GM12864 (cell line): ENCODE measurements at regions not wholly inside any gene's neighbourhood (a gene's known extent, or its start where the extent isn't known, plus 50 kb on each side); places are given as distances from the start of the nearest gene placed in this dataset.

Experiments
- DNase-seq: peaks from one replicate; pipeline ENCODE4 v3.0.0-alpha.2; 2011; ENCODE audit warnings: low read depth
- H3K4me3 ChIP-seq: 2 replicates; pipeline ENCODE4 v1.5.1; 2011; ENCODE audit warnings: mild to moderate bottlenecking, low read depth, low read length, control low read depth
- CTCF ChIP-seq: IDR thresholded peaks from 2 replicates; pipeline ENCODE4 v1.5.1; 2011; ENCODE audit warnings: low read depth, mild to moderate bottlenecking, moderate library complexity, low read length, control low read depth, inconsistent platforms; ENCODE audit errors: missing control alignments

- no peak for TF ChIP-seq CTCF
- DNase-seq = no peak
- no peak overlapping the region for H3K4me3 ChIP-seq
Observed at GRCh38 chr2:57141269-57141668, 905.3 kb upstream of the VRK2 start.

- no peak for TF ChIP-seq CTCF
- no peak for DNase-seq
- no peak overlapping the region for H3K4me3 ChIP-seq
Observed at GRCh38 chr2:57146951-57147350, 899.7 kb upstream of the VRK2 start.

- no peak for TF ChIP-seq CTCF
- no peak for DNase-seq
- no peak overlapping the region for H3K4me3 ChIP-seq
Observed at GRCh38 chr2:57156231-57156924, 890.2 kb upstream of the VRK2 start.

GRCh38 chr2:57160976-57161375 lies 885.6 kb upstream of the VRK2 start:
- no peak for TF ChIP-seq CTCF

GRCh38 chr2:57177176-57177575 lies 869.4 kb upstream of the VRK2 start:
- DNase-seq = no peak
- no peak for TF ChIP-seq CTCF
- H3K4me3 ChIP-seq = no peak overlapping the region

More at GRCh38 chr2:57160976-57161375, 885.6 kb upstream of the VRK2 start:
- no peak for DNase-seq
- H3K4me3 ChIP-seq = no peak overlapping the region

GRCh38 chr2:57180042-57180567 lies 866.5 kb upstream of the VRK2 start:
- no peak overlapping the region for H3K4me3 ChIP-seq
- no peak for TF ChIP-seq CTCF
- no peak for DNase-seq

GRCh38 chr2:57180678-57181077 lies 865.9 kb upstream of the VRK2 start:
- TF ChIP-seq CTCF = no peak
- H3K4me3 ChIP-seq = no peak overlapping the region
- DNase-seq = no peak
